ENCODE measurements at regions not wholly inside any gene's neighbourhood (a gene's known extent, or its start where the extent isn't known, plus 50 kb on each side); places are given as distances from the start of the nearest gene placed in this dataset.

DNA sequence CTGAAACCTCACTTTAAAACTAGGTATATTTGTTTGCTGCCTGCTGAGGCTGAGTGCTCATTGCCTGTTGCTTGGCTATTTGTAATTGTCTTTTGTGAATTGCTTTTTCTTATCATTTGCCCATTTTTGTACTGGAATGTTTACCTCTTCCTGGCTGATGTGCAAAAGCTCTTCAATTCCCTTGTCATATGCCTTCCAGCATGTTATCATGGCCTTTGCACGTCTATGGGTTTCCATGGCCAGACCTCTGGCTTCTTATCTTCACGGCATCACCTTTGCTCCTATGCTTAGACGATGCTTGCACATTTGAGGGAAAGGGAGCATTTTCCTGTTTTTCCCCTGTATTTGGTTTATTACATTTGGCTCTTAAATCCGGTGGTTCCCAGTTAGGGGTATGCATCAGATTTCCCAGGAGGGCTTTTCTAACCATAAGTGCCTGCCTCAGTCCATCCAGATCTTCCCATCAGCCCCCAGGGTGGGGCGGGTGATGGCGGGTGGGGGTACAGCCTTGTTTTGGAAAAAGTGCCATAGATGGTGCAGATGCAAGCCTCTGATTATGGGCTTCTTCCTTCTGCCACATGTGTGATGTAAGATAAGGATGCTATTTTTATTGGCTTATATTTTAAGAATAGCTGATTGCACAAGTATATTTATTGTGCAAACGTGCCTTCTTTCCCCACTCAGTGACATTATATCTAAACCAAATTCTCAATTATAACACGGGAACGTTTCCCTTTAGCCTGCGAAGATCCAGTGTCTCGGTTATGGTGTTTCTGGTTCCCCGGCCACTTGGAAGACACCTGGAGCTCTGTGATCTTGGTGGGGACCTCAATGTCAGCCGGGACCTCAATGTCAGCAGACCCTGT, 70.6 kb upstream of the SEPTIN5 start:
- no peaks in the 10 kb centered on the region for H3K9me3 ChIP-seq
- H3K27me3 ChIP-seq, result no peaks in the 10 kb centered on the region
- H3K36me3 ChIP-seq, result no peaks in the 10 kb centered on the region
- H3K4me1 ChIP-seq, result no peaks in the 10 kb centered on the region
- H3K4me3 ChIP-seq (replicated peaks in 1 of 3), result no peak overlapping the region
- 76% methylated on average over 13 of the region's 13 CpGs for WGBS, 2 donors
- intact Hi-C loops (cut with DNase I), result no loop called here
- DNase-seq, result no peak
- no peak overlapping the region for H3K27ac ChIP-seq
- TF ChIP-seq, protein P1, sequence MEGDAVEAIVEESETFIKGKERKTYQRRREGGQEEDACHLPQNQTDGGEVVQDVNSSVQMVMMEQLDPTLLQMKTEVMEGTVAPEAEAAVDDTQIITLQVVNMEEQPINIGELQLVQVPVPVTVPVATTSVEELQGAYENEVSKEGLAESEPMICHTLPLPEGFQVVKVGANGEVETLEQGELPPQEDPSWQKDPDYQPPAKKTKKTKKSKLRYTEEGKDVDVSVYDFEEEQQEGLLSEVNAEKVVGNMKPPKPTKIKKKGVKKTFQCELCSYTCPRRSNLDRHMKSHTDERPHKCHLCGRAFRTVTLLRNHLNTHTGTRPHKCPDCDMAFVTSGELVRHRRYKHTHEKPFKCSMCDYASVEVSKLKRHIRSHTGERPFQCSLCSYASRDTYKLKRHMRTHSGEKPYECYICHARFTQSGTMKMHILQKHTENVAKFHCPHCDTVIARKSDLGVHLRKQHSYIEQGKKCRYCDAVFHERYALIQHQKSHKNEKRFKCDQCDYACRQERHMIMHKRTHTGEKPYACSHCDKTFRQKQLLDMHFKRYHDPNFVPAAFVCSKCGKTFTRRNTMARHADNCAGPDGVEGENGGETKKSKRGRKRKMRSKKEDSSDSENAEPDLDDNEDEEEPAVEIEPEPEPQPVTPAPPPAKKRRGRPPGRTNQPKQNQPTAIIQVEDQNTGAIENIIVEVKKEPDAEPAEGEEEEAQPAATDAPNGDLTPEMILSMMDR (IDR thresholded peaks at IDR 0.05), result no peak
- no peak for TF ChIP-seq POLR2A (IDR thresholded peaks at IDR 0.05)

DNA sequence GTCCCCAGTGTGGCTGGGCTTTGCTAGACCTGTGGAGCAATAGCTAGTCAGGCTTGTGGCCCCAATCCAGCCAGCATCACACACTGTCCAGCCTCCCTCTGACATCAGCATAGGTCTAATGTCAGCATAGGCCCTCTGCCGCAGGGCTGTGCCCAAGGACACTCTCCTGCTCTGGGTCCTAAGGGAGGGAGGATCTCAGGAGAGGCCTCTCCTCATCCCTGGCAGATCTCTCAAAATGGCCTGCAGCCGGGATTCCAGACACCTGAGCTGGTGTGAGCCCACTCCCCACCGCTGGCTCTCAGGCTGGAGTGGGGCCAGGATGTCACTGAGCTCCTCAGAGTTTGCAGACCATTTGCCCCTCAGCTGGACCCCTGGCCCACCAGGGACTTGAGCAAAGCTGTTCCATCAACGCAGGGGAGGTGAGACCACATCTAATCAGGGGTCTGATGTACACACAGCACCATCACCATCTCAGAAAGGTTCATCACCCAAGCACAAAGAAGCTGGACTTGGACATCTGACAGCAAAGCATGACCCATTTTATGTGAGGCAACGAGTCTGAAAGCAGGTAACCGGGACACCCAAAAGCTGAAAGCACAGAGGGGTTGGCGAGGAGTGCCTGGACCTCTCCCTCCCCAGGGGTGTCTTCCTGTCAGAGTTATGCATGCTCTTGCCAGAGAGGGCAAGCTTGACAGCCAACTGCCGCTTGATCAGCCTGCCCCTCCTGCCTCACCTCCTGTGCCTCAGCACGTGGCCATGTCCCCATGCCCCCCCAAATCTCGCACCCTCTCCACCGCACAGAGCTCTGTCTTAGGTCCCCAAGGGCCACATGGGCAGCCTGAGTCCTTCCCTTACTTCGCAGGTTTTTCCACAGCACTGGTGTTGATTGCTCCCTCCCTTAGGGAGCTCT, 69.7 kb upstream of the SEPTIN5 start:
- intact Hi-C loops (cut with DNase I), result no loop called here
- no peak for DNase-seq
- no peak for TF ChIP-seq POLR2A (IDR thresholded peaks at IDR 0.05)
- TF ChIP-seq, protein P1 (IDR thresholded peaks at IDR 0.05), result no peak
- Histone ChIP-seq H3K4me1 (no peaks in the 10 kb centered on the region), H3K9me3 (no peaks in the 10 kb centered on the region), H3K27ac (no peak overlapping the region), H3K27me3 (no peaks in the 10 kb centered on the region), H3K4me3 (replicated peaks in 1 of 3) (no peak overlapping the region), H3K36me3 (no peaks in the 10 kb centered on the region)
- WGBS, 2 donors, result 69 to 74% methylated on average over 10 to 11 of the region's 12 CpGs

DNA sequence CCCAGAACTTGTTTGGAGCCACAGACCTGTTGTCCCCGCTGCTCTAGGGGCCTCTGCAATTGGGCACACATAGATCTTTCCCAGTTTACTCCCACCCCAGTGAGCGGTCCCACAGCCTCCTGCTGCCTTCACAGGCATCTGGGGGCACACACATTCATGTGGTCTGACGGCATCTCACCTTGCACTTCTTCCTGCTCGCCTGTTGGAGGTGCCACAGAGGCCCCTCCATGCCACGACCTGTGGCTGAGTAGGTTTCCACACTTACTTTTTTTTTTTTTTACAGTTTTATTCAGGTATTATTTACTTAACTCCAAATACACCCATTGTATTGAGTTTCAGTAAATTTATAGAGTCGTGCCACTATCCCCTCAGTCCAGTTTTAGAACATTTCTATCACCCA, 68.9 kb upstream of the SEPTIN5 start:
- no peaks in the 10 kb centered on the region for H3K36me3 ChIP-seq
- TF ChIP-seq POLR2A (IDR thresholded peaks at IDR 0.05), result no peak
- TF ChIP-seq, protein P1 (IDR thresholded peaks at IDR 0.05), result no peak
- no peaks in the 10 kb centered on the region for H3K4me1 ChIP-seq
- no peaks in the 10 kb centered on the region for H3K27me3 ChIP-seq
- H3K4me3 ChIP-seq (replicated peaks in 1 of 3), result no peak overlapping the region
- no peaks in the 10 kb centered on the region for H3K9me3 ChIP-seq
- no peak overlapping the region for H3K27ac ChIP-seq
- intact Hi-C loops (cut with DNase I), result no loop called here
- 72 to 79% methylated on average over 6 of the region's 6 CpGs for WGBS, 2 donors
- no peak for DNase-seq

DNA sequence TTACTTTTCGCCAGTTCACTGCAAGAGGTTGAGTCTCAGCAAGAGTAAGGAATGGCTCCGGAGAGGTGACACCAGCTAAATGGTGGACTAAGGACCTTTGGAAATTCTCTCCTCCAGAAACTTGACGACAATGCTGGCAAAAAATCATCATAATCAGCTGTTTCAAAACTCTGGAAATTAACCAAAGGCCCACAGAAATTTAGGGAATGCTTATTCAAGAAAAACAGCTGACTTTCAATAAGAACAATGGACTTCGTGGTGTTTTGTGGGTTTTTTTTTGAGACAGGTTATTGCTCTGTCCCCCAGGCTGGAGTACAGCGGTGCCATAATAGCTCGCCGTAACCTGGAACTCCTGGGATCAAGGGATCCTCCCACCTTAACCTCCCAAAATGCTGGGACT, 68.4 kb upstream of the SEPTIN5 start:
- WGBS, 2 donors, result 77 to 93% methylated on average over 7 of the region's 7 CpGs
- Histone ChIP-seq H3K36me3 (no peaks in the 10 kb centered on the region), H3K27me3 (no peaks in the 10 kb centered on the region), H3K4me3 (replicated peaks in 1 of 3) (no peak overlapping the region), H3K27ac (no peak overlapping the region), H3K9me3 (no peaks in the 10 kb centered on the region), H3K4me1 (no peaks in the 10 kb centered on the region)
- TF ChIP-seq, protein P1 (IDR thresholded peaks at IDR 0.05), result no peak
- no peak for TF ChIP-seq POLR2A (IDR thresholded peaks at IDR 0.05)
- DNase-seq, result no peak
- intact Hi-C loops (cut with DNase I), result no loop called here

DNA sequence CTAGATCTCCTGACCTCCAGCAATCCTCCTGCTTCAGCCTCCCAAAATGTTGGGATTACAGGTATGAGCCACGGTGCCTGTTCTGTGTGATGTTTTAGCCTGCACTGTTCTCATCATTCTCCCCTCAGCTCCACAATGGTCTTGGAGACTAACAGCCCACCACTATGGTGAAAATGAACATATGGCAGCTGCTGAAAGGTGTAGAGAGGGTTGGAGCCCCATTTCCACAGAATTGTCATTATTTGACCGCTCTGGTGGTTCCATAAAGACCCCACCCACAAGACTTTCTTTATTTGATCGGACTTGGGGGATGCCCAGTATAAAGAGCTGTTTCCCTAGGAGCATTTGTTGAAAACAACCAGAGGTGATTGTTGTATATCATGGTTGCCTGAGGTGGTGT, 67.9 kb upstream of the SEPTIN5 start:
- no peaks in the 10 kb centered on the region for H3K4me1 ChIP-seq
- no peak for DNase-seq
- H3K4me3 ChIP-seq (replicated peaks in 1 of 3), result no peak overlapping the region
- 77 to 87% methylated on average over 3 of the region's 3 CpGs for WGBS, 2 donors
- intact Hi-C loops (cut with DNase I), result no loop called here
- no peaks in the 10 kb centered on the region for H3K36me3 ChIP-seq
- no peak for TF ChIP-seq POLR2A (IDR thresholded peaks at IDR 0.05)
- TF ChIP-seq, protein P1 (IDR thresholded peaks at IDR 0.05), result no peak
- no peaks in the 10 kb centered on the region for H3K9me3 ChIP-seq
- no peak overlapping the region for H3K27ac ChIP-seq
- no peaks in the 10 kb centered on the region for H3K27me3 ChIP-seq

All from thyroid gland (tissue), 4 donors.